GM23338 (cell line): ENCODE measurements at regions not wholly inside any gene's neighbourhood (a gene's known extent, or its start where the extent isn't known, plus 50 kb on each side); places are given as distances from the start of the nearest gene placed in this dataset.

Source experiments
- CREB1 ChIP-seq: fragments of 250-450 bp; sonication (Bioruptor Pico); IDR thresholded peaks from 2 replicates; pipeline ENCODE4 v1.5.0; 2020; ENCODE audit warnings: low read depth, mild to moderate bottlenecking, moderate library complexity
- EZH2 ChIP-seq: fragments of 200-600 bp; sonication (generic); IDR thresholded peaks from one replicate; pipeline ENCODE4 v1.8.0; 2017; ENCODE audit warnings: antibody characterized with exemption, mild to moderate bottlenecking, low read depth; ENCODE audit not compliant: unreplicated experiment
- EZH2phosphoT487 ChIP-seq: fragments of 200-600 bp; sonication (generic); IDR thresholded peaks from one replicate; pipeline ENCODE4 v1.8.1; 2018; ENCODE audit warnings: antibody characterized with exemption; ENCODE audit not compliant: unreplicated experiment
- JUNB ChIP-seq: IDR thresholded peaks from one replicate; pipeline ENCODE4 v1.6.1; 2016; ENCODE audit warnings: antibody characterized with exemption; ENCODE audit not compliant: unreplicated experiment
- POLR2AphosphoS5 ChIP-seq: IDR thresholded peaks from 2 replicates; pipeline ENCODE4 v1.6.1; 2016; ENCODE audit warnings: antibody characterized with exemption, low read depth
- STAT1 ChIP-seq: IDR thresholded peaks from one replicate; pipeline ENCODE4 v1.6.1; 2016; ENCODE audit warnings: antibody characterized with exemption; ENCODE audit not compliant: unreplicated experiment
- ZNF331 ChIP-seq: fragments of 250-450 bp; sonication (Bioruptor Pico); IDR thresholded peaks from 2 replicates; pipeline ENCODE4 v1.5.0; 2020; ENCODE audit warnings: low read depth, mild to moderate bottlenecking, moderate library complexity
- TF ChIP-seq, protein P1 (sequence below), 2 experiments: fragments of 200-600 bp in 1 of 2; sonication (generic) in 1 of 2; conservative IDR thresholded peaks; 2 replicates each; pipeline versions ENCODE4 v1.5.1 to v1.6.1; 2016 to 2017; ENCODE audit warnings: antibody characterized with exemption in 2 of 2, low read depth in 2 of 2, mild to moderate bottlenecking in 2 of 2, moderate library complexity in 1 of 2
- TF ChIP-seq, protein P2 (sequence below): IDR thresholded peaks from one replicate; pipeline ENCODE4 v1.6.1; 2018; ENCODE audit warnings: antibody characterized with exemption; ENCODE audit not compliant: unreplicated experiment
- TF ChIP-seq, protein P3 (sequence below): IDR thresholded peaks from 2 replicates; pipeline ENCODE4 v1.6.1; 2016; ENCODE audit warnings: antibody characterized with exemption

- TF ChIP-seq POLR2AphosphoS5 (no peak), CREB1 (CRISPR knock-in tag) (no peak), EZH2 (no peak), EZH2phosphoT487 (no peak), JUNB (no peak), ZNF331 (CRISPR knock-in tag) (no peak), STAT1 (no peak)
- TF ChIP-seq, protein P1, sequence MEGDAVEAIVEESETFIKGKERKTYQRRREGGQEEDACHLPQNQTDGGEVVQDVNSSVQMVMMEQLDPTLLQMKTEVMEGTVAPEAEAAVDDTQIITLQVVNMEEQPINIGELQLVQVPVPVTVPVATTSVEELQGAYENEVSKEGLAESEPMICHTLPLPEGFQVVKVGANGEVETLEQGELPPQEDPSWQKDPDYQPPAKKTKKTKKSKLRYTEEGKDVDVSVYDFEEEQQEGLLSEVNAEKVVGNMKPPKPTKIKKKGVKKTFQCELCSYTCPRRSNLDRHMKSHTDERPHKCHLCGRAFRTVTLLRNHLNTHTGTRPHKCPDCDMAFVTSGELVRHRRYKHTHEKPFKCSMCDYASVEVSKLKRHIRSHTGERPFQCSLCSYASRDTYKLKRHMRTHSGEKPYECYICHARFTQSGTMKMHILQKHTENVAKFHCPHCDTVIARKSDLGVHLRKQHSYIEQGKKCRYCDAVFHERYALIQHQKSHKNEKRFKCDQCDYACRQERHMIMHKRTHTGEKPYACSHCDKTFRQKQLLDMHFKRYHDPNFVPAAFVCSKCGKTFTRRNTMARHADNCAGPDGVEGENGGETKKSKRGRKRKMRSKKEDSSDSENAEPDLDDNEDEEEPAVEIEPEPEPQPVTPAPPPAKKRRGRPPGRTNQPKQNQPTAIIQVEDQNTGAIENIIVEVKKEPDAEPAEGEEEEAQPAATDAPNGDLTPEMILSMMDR (conservative IDR thresholded peaks at IDR 0.05; ENCODE audit: low read depth in 2 of 2): no peak
- TF ChIP-seq, protein P2, sequence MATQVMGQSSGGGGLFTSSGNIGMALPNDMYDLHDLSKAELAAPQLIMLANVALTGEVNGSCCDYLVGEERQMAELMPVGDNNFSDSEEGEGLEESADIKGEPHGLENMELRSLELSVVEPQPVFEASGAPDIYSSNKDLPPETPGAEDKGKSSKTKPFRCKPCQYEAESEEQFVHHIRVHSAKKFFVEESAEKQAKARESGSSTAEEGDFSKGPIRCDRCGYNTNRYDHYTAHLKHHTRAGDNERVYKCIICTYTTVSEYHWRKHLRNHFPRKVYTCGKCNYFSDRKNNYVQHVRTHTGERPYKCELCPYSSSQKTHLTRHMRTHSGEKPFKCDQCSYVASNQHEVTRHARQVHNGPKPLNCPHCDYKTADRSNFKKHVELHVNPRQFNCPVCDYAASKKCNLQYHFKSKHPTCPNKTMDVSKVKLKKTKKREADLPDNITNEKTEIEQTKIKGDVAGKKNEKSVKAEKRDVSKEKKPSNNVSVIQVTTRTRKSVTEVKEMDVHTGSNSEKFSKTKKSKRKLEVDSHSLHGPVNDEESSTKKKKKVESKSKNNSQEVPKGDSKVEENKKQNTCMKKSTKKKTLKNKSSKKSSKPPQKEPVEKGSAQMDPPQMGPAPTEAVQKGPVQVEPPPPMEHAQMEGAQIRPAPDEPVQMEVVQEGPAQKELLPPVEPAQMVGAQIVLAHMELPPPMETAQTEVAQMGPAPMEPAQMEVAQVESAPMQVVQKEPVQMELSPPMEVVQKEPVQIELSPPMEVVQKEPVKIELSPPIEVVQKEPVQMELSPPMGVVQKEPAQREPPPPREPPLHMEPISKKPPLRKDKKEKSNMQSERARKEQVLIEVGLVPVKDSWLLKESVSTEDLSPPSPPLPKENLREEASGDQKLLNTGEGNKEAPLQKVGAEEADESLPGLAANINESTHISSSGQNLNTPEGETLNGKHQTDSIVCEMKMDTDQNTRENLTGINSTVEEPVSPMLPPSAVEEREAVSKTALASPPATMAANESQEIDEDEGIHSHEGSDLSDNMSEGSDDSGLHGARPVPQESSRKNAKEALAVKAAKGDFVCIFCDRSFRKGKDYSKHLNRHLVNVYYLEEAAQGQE: no peak
- TF ChIP-seq, protein P3, sequence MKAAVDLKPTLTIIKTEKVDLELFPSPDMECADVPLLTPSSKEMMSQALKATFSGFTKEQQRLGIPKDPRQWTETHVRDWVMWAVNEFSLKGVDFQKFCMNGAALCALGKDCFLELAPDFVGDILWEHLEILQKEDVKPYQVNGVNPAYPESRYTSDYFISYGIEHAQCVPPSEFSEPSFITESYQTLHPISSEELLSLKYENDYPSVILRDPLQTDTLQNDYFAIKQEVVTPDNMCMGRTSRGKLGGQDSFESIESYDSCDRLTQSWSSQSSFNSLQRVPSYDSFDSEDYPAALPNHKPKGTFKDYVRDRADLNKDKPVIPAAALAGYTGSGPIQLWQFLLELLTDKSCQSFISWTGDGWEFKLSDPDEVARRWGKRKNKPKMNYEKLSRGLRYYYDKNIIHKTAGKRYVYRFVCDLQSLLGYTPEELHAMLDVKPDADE: no peak
Measured at GRCh38 chr1:221565711-221566110, 176.2 kb downstream of the DUSP10 start.
